Tibial nerve (tissue), 3 donors: ENCODE measurements at regions not wholly inside any gene's neighbourhood (a gene's known extent, or its start where the extent isn't known, plus 50 kb on each side); places are given as distances from the start of the nearest gene placed in this dataset.
"Not testable (repeated sequence)": the region's sequence is repeated elsewhere in the genome, so short reads cannot be mapped to it uniquely, and the experiment has no call there.

Experiments used
- CTCF ChIP-seq, 5 experiments: fragments of 200-600 bp in 3 of 5; fragments of 450-650 bp in 2 of 5; sonication (generic) in 3 of 5; IDR thresholded peaks; one replicate each; pipeline ENCODE4 v1.5.1; 2016 to 2019; ENCODE audit warnings: antibody characterized with exemption in 5 of 5, mild to moderate bottlenecking in 3 of 5, moderate library complexity in 2 of 5
- POLR2A ChIP-seq, 2 donors: fragments of 450-650 bp; IDR thresholded peaks; one replicate each; pipeline ENCODE4 v1.6.1; 2017; ENCODE audit warnings: antibody characterized with exemption in 2 of 2, mild to moderate bottlenecking in 2 of 2, moderate library complexity in 2 of 2

- TF ChIP-seq POLR2A, CTCF (IDR thresholded peaks at IDR 0.05): not testable (repeated sequence)
These were observed 401.2 kb upstream of the USP9Y start for GRCh38 chrY:12299796-12300195.
